ENCODE measurements at regions not wholly inside any gene's neighbourhood (a gene's known extent, or its start where the extent isn't known, plus 50 kb on each side); places are given as distances from the start of the nearest gene placed in this dataset.

DNA sequence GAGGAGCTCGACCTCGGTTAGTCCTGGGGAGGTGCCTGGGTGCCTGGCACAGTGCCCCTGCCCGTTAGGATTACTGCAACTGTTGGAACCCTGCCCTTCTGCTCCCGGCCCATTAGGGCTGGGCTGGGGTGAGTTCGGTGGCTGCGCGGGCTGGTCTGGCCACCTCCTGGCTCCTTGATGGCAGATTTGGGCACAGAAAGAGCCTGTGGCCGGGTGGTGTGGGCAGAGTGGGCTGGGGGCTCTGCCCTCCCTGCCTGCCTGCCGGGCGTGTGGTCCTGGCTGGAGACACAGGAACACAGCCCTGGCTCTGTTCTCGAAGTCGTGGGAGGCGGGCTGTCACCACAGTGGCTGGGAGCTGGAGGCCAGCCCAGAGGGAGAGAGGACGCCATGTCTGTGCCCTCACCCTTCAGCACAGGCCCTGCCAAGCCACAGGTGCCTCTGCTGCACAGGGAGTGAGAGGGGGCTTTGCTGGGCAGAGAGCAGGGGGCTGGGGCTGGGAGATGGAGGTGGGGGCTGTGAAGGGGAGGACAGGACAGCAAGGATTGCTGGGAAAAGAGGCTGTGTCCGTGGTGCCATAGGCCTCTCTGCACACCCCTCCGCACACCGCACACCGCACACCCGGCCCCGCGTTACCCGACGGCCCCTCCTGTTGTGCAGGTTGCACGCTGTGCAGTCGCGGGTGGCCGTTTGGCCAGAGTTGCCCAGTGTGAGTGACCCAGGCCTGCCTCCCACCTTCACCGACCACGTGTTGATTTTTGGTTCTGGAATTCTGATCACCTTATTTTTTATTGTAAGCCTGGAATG lies 236.6 kb upstream of the GSE1 start:
- ATAC-seq, result peak; percentile 78 to 89 (median 84)
- no peaks in the 10 kb centered on the region for H3K36me3 ChIP-seq
- no peak for TF ChIP-seq POLR2A (IDR thresholded peaks at IDR 0.05)
- TF ChIP-seq, protein P1, sequence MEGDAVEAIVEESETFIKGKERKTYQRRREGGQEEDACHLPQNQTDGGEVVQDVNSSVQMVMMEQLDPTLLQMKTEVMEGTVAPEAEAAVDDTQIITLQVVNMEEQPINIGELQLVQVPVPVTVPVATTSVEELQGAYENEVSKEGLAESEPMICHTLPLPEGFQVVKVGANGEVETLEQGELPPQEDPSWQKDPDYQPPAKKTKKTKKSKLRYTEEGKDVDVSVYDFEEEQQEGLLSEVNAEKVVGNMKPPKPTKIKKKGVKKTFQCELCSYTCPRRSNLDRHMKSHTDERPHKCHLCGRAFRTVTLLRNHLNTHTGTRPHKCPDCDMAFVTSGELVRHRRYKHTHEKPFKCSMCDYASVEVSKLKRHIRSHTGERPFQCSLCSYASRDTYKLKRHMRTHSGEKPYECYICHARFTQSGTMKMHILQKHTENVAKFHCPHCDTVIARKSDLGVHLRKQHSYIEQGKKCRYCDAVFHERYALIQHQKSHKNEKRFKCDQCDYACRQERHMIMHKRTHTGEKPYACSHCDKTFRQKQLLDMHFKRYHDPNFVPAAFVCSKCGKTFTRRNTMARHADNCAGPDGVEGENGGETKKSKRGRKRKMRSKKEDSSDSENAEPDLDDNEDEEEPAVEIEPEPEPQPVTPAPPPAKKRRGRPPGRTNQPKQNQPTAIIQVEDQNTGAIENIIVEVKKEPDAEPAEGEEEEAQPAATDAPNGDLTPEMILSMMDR (IDR thresholded peaks at IDR 0.05), result no peak
- peaks cover 0 to 45% (median 11%) of the 10 kb centered on the region in 12 donors for H3K4me1 ChIP-seq
- H3K27me3 ChIP-seq, result no peaks in the 10 kb centered on the region
- peak overlapping the region in 7 of 12 donors; percentile 29 to 79 (median 64) for H3K27ac ChIP-seq
- no peak overlapping the region for H3K4me3 ChIP-seq
- WGBS, 4 donors, result 68 to 78% (median 72%) methylated on average over 24 to 29 of the region's 29 CpGs
- no peaks in the 10 kb centered on the region for H3K9me3 ChIP-seq
- intact Hi-C loops (cut with DNase I), result no loop called here
- peak in 4 of 5 donors; percentile 57 to 83 (median 70) for DNase-seq

DNA sequence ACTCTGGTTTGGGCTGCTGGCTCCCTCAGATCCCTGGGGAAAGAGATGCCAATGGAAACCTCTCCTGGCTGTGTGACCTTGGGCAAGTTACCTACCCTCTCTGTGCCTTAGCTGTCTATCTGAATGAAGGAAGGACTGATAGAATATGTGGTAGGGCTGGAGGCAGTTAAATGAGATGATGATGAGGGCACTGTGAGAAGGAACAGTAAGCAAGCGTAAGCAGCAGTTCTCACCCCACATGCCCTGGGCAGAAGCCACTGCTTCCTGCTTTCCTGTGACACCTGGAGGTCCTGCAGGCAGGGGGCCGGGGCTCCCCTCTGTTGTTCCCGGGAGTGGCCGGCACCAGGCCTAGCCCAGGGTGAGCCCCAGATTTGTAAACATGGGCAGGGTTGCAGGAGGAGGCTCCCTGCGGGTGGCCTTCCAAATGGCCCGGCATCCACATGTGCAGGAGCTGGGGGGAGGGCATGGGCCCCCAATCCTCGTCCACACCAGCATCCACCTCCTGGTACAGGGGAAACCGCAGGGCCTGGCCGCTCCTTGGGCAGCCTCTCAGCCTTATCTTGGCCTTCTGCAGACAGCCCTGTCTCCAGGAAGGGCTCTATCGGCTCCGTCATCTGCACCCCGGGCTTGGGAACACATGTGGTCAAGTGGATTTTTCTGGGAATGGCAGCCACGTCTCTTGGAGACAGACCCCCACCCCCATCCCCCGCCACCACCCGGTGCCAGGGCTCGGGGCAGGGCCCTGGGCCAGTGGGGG lies 235.6 kb upstream of the GSE1 start:
- TF ChIP-seq, protein P1 (IDR thresholded peaks at IDR 0.05), result no peak
- no peak for TF ChIP-seq POLR2A (IDR thresholded peaks at IDR 0.05)

DNA sequence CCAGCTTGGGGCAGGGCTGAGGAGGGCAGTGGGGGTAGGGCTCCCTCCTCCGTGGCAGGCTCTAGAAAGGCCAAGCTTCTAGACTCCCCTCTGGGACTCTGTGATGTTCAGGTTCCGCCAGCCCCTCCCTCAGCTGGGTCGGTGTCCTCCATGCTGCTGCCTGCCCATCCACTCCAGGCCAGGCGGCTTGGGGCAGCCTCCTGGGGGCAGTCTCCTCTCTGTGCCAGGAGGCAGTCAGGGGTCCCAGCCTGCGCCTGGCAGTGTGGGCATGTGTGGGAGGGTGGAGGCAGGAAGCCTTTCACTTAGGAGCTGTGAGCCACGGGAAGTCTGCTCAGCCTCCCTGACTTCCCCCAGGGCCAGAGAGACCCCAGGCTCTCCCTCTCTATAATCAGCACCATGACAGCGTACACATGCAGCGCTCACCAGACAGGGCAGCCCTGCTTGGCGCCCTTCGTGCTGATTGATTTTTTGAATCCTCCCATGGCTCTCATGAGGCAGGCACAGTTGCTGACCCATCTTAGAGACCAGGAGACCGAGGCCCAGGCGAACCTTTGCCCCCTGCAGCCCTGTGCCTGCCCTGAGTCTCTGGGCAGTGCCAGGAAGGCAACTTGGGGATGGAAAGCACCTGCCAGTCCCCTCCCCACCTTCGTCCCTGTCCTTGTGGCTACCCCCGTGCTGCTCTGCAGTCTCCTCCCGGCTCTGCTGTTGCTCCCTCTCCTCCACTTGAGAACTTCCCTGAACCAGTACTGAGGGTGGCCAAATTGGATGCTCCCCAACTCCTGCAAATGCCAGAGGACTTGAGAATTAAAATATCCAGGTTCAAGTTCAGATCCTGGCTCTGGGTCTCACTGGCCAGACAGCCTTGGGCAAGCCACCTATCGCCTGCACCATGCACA lies 234.7 kb upstream of the GSE1 start:
- Histone ChIP-seq H3K9me3 (no peaks in the 10 kb centered on the region), H3K4me3 (no peak overlapping the region), H3K36me3 (no peaks in the 10 kb centered on the region), H3K27me3 (no peaks in the 10 kb centered on the region), H3K4me1 (peaks cover 0 to 52% (median 17%) of the 10 kb centered on the region in 12 donors), H3K27ac (peak overlapping the region in 1 of 12 donors; percentile 12)
- no peak for TF ChIP-seq POLR2A (IDR thresholded peaks at IDR 0.05)
- intact Hi-C loops (cut with DNase I), result no loop called here
- WGBS, 4 donors, result 79 to 89% (median 81%) methylated on average over 13 to 16 of the region's 16 CpGs
- DNase-seq (no peak), ATAC-seq (peak in 1 of 4 donors; percentile 20)

More for the DNA sequence above, 235.6 kb upstream of the GSE1 start:
- Histone ChIP-seq H3K27ac (peak overlapping the region in 1 of 12 donors; percentile 79), H3K27me3 (no peaks in the 10 kb centered on the region), H3K36me3 (no peaks in the 10 kb centered on the region), H3K9me3 (no peaks in the 10 kb centered on the region), H3K4me3 (no peak overlapping the region), H3K4me1 (peaks cover 0 to 51% (median 17%) of the 10 kb centered on the region in 12 donors)
- DNase-seq, result no peak
- WGBS, 4 donors, result 59 to 79% (median 72%) methylated on average over 5 to 16 of the region's 16 CpGs
- no peak for ATAC-seq
- intact Hi-C loops (cut with DNase I), result no loop called here

Measured in heart left ventricle (tissue), 16 donors.